Psoas muscle (tissue), 7 donors: ENCODE measurements at regions not wholly inside any gene's neighbourhood (a gene's known extent, or its start where the extent isn't known, plus 50 kb on each side); places are given as distances from the start of the nearest gene placed in this dataset.

Experiments
- ATAC-seq, 4 donors: fragments of 200-7000 bp; cut with Tn5 transposase; one replicate each; pipeline ENCODE4 v1.9.1; 2020; ENCODE audit warnings: moderate library complexity in 3 of 4, mild to moderate bottlenecking in 2 of 4
- DNase-seq, 2 donors: peaks; one replicate each; pipeline ENCODE4 v3.0.0-alpha.2; 2020
- H3K27ac ChIP-seq: fragments of 200-600 bp; one replicate; pipeline ENCODE4 v1.8.0; 2022
- H3K27me3 ChIP-seq, 3 donors: fragments of 200-600 bp in 1 of 3; one replicate each; pipeline versions ENCODE4 v1.6.1 to v1.8.0; 2013 to 2022; ENCODE audit warnings: low read length in 2 of 3, mild to moderate bottlenecking in 2 of 3, moderate library complexity in 1 of 3; ENCODE audit not compliant: insufficient read depth in 3 of 3
- H3K36me3 ChIP-seq, 2 donors: fragments of 200-600 bp in 1 of 2; one replicate each; pipeline versions ENCODE4 v1.6.1 to v1.8.0; 2013 to 2022; ENCODE audit warnings: low read depth in 1 of 2, mild to moderate bottlenecking in 1 of 2, moderate library complexity in 1 of 2; ENCODE audit not compliant: insufficient read depth in 1 of 2
- H3K4me1 ChIP-seq: fragments of 200-600 bp; one replicate; pipeline ENCODE4 v1.8.0; 2022
- H3K4me3 ChIP-seq: fragments of 200-600 bp; one replicate; pipeline ENCODE4 v1.8.0; 2022; ENCODE audit warnings: mild to moderate bottlenecking
- H3K9me3 ChIP-seq: fragments of 200-600 bp; one replicate; pipeline ENCODE4 v1.8.0; 2022
- CTCF ChIP-seq: fragments of 200-600 bp; IDR thresholded peaks from one replicate; pipeline ENCODE4 v1.8.0; 2022; ENCODE audit warnings: antibody characterized with exemption
- WGBS, 3 donors: extraction: QIAGEN DNeasy Blood & Tissue Kit; methylation state at CpG; one replicate each; pipeline versions ENCODE4 v1.1.6 to v1.1.7; 2013; 5-methylcytosine and 5-hydroxymethylcytosine counted together
- intact Hi-C, 2 donors: fragments of 100-400 bp; cut with DNase I; formaldehyde crosslinking; loops; one replicate each; pipeline versions ENCODE4 v1.11.0 to v1.14.2; 2022
- donor health status: healthy with polysubstance abuse.
- donor health status: DM: no; HTN: no; CAD: no; lungs with moderate emphysema.
- donor health status: Bipolar disorder and iron deficiency.
- donor health status: healthy.
- donor health status: DM: yes; HTN: yes; CAD: no.
- donor health status: DM: no; HTN: no; CAD: no.
- donor health status: DM: yes; HTN: yes; CAD: no.

DNA sequence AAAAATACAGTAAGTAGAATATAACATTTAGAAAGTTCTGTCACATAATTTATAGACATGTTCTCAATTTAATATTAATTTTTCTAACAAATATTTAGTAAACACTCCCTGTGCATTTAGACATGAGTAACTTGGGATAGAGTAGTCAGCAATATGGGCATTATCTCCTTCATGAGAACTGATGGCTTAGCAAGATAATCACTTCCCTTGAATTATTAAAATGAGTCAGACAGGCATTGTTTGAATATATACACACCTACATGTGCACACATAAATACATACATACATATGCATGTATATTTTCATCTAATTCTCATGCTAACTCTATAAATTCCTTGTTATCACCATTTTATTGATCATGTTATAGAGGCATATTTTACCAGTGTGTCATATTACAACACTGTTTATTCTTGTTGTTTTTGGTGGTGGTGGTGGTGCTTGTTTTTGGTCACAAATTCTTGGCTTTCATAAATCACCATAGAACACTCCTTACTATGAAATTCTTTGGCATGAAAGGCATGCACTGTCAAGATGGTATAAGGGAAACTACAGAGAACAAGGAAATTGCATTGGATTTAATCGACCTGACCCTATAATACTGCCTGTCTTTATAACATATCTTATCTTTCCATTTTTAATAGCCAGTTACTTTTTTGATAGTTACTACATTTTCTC is 434.5 kb upstream of the MANEA start:
- no peak for TF ChIP-seq CTCF
- WGBS, 3 donors: 41 to 44% (median 43%) methylated on average over 1 of the region's 1 CpG

GRCh38 chr6:95143408-95144180 is 433.7 kb upstream of the MANEA start:
- Histone ChIP-seq H3K4me1 (no peaks in the 10 kb centered on the region), H3K9me3 (no peaks in the 10 kb centered on the region), H3K36me3 (no peaks in the 10 kb centered on the region), H3K4me3 (no peak overlapping the region), H3K27me3 (no peaks in the 10 kb centered on the region), H3K27ac (no peak overlapping the region)
- 15 to 24% (median 24%) methylated on average over 5 of the region's 5 CpGs for WGBS, 3 donors
- DNase-seq: no peak
- intact Hi-C loops: no loop called here
- no peak for TF ChIP-seq CTCF
- no peak for ATAC-seq

More for the DNA sequence above, 434.5 kb upstream of the MANEA start:
- DNase-seq: no peak
- Histone ChIP-seq H3K27me3 (no peaks in the 10 kb centered on the region), H3K4me3 (no peak overlapping the region), H3K4me1 (no peaks in the 10 kb centered on the region), H3K36me3 (no peaks in the 10 kb centered on the region), H3K9me3 (no peaks in the 10 kb centered on the region), H3K27ac (no peak overlapping the region)
- no peak for ATAC-seq
- intact Hi-C loops: no loop called here

DNA sequence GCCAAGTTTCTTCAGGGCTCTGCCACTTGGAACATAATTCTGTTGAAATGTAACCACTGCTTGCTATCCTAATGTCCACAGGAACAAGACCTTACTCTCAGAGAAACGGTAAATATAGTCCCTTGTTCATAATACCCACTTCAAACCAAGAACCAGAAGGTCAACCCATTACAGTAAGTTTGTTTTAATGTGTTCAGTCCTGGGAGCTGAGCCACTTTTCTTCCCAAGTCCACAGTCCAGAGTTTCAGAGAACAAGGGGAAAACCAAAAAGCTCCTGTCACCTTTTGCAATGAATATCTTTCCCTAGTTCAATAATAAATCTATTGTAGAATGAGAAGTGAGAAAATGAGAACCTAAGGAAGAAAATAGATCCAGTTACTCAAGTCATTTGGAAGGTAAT is 431.9 kb upstream of the MANEA start:
- no peaks in the 10 kb centered on the region for H3K36me3 ChIP-seq
- WGBS, 3 donors: 45 to 58% (median 52%) methylated on average over 1 of the region's 1 CpG
- no peak for ATAC-seq
- DNase-seq: no peak
- H3K4me1 ChIP-seq: no peaks in the 10 kb centered on the region
- H3K9me3 ChIP-seq: no peaks in the 10 kb centered on the region
- intact Hi-C loops: no loop called here
- TF ChIP-seq CTCF: no peak
- no peaks in the 10 kb centered on the region for H3K27me3 ChIP-seq
- H3K27ac ChIP-seq: no peak overlapping the region
- no peak overlapping the region for H3K4me3 ChIP-seq

GRCh38 chr6:95159557-95159956 is 417.8 kb upstream of the MANEA start:
- intact Hi-C loops: no loop called here
- Histone ChIP-seq H3K9me3 (no peaks in the 10 kb centered on the region), H3K36me3 (no peaks in the 10 kb centered on the region), H3K27ac (no peak overlapping the region), H3K4me3 (no peak overlapping the region), H3K27me3 (no peaks in the 10 kb centered on the region), H3K4me1 (no peaks in the 10 kb centered on the region)
- DNase-seq (no peak), ATAC-seq (no peak)
- TF ChIP-seq CTCF: no peak
